H9 (cell line): ENCODE measurements at regions not wholly inside any gene's neighbourhood (a gene's known extent, or its start where the extent isn't known, plus 50 kb on each side); places are given as distances from the start of the nearest gene placed in this dataset.

Experiments
- DNase-seq: peaks from one replicate; pipeline ENCODE4 v3.0.0-alpha.2; 2017
- H2AFZ ChIP-seq: one replicate; pipeline ENCODE4 v1.6.1; 2013; ENCODE audit warnings: mild to moderate bottlenecking, low read length, control low read depth, moderate library complexity
- H2AK5ac ChIP-seq: 2 replicates; pipeline ENCODE4 v1.6.1; 2013; ENCODE audit warnings: low read length, control low read depth, mixed read lengths; ENCODE audit not compliant: insufficient read length
- H2BK120ac ChIP-seq: one replicate; pipeline ENCODE4 v1.6.1; 2013; ENCODE audit warnings: low read depth, mild to moderate bottlenecking, low read length, control low read depth, inconsistent platforms; ENCODE audit not compliant: poor library complexity, severe bottlenecking
- H2BK12ac ChIP-seq: 2 replicates; pipeline ENCODE4 v1.6.1; 2013; ENCODE audit warnings: low read length, control low read depth, mixed read lengths, low read depth; ENCODE audit not compliant: insufficient read length
- H2BK15ac ChIP-seq: 2 replicates; pipeline ENCODE4 v1.6.1; 2013; ENCODE audit warnings: low read depth, low read length, control low read depth
- H2BK20ac ChIP-seq: one replicate; pipeline ENCODE4 v1.6.1; 2013; ENCODE audit warnings: low read depth, mild to moderate bottlenecking, low read length, control low read depth, inconsistent platforms; ENCODE audit not compliant: poor library complexity, severe bottlenecking
- H2BK5ac ChIP-seq: 2 replicates; pipeline ENCODE4 v1.6.1; 2013; ENCODE audit warnings: low read length, control low read depth, mixed read lengths; ENCODE audit not compliant: insufficient read length
- H3K14ac ChIP-seq: 2 replicates; pipeline ENCODE4 v1.6.1; 2013; ENCODE audit warnings: low read length, control low read depth; ENCODE audit not compliant: insufficient read depth
- H3K18ac ChIP-seq: 2 replicates; pipeline ENCODE4 v1.6.1; 2013; ENCODE audit warnings: low read depth, mild to moderate bottlenecking, mixed read lengths, low read length, control low read depth; ENCODE audit not compliant: insufficient read length
- H3K23ac ChIP-seq: 2 replicates; pipeline ENCODE4 v1.6.1; 2013; ENCODE audit warnings: low read length, control low read depth, mixed read lengths, low read depth; ENCODE audit not compliant: insufficient read length
- H3K23me2 ChIP-seq: 2 replicates; pipeline ENCODE4 v1.6.1; 2013; ENCODE audit warnings: low read depth, mild to moderate bottlenecking, mixed read lengths, low read length, control low read depth; ENCODE audit not compliant: insufficient read length, poor library complexity, severe bottlenecking
- H3K27ac ChIP-seq: 2 replicates; pipeline ENCODE4 v1.5.1; 2013; ENCODE audit warnings: low read length, control low read depth, mixed read lengths, low read depth; ENCODE audit not compliant: insufficient read length
- H3K27me3 ChIP-seq: 2 replicates; pipeline ENCODE4 v1.6.1; 2013; ENCODE audit warnings: low read length, control low read depth, inconsistent platforms; ENCODE audit not compliant: insufficient read depth
- H3K4ac ChIP-seq: 2 replicates; pipeline ENCODE4 v1.6.1; 2013; ENCODE audit warnings: low read depth, mild to moderate bottlenecking, control low read depth, inconsistent platforms, low read length, moderate library complexity
- H3K4me1 ChIP-seq: 2 replicates; pipeline ENCODE4 v1.6.1; 2013; ENCODE audit warnings: low read length, control low read depth, inconsistent platforms; ENCODE audit not compliant: insufficient read depth
- H3K4me2 ChIP-seq: 2 replicates; pipeline ENCODE4 v1.6.1; 2013; ENCODE audit warnings: low read length, control low read depth, mixed read lengths; ENCODE audit not compliant: insufficient read length, insufficient read depth
- H3K56ac ChIP-seq: 2 replicates; pipeline ENCODE4 v1.6.1; 2013; ENCODE audit warnings: low read depth, mild to moderate bottlenecking, mixed read lengths, low read length, control low read depth; ENCODE audit not compliant: insufficient read length
- H3K79me1 ChIP-seq: 2 replicates; pipeline ENCODE4 v1.6.1; 2013; ENCODE audit warnings: low read depth, mild to moderate bottlenecking, moderate library complexity, low read length, control low read depth, inconsistent platforms; ENCODE audit not compliant: insufficient read depth, poor library complexity, severe bottlenecking
- H3K79me2 ChIP-seq: 2 replicates; pipeline ENCODE4 v1.6.1; 2013; ENCODE audit warnings: low read length, control low read depth, inconsistent platforms; ENCODE audit not compliant: insufficient read depth
- H3K9ac ChIP-seq: 2 replicates; pipeline ENCODE4 v1.6.1; 2013; ENCODE audit warnings: low read length, control low read depth, mixed read lengths; ENCODE audit not compliant: insufficient read length; ENCODE audit errors: extremely low read depth
- H3K9me3 ChIP-seq: one replicate; pipeline ENCODE4 v1.6.1; 2013; ENCODE audit warnings: low read depth, low read length, inconsistent platforms; ENCODE audit not compliant: control insufficient read depth
- H3T11ph ChIP-seq: one replicate; pipeline ENCODE4 v1.6.1; 2013; ENCODE audit warnings: mild to moderate bottlenecking, low read length, control low read depth, inconsistent platforms
- H4K20me1 ChIP-seq: one replicate; pipeline ENCODE4 v1.6.1; 2013; ENCODE audit not compliant: control insufficient read depth, insufficient read length, insufficient read depth
- H4K5ac ChIP-seq: 2 replicates; pipeline ENCODE4 v1.6.1; 2013; ENCODE audit warnings: low read depth, mild to moderate bottlenecking, mixed read lengths, low read length, control low read depth; ENCODE audit not compliant: insufficient read length
- H4K8ac ChIP-seq: replicated peaks from 2 replicates; pipeline ENCODE4 v1.6.1; 2013; ENCODE audit warnings: low read length, control low read depth, mixed read lengths, low read depth; ENCODE audit not compliant: insufficient read length
- H4K91ac ChIP-seq: 2 replicates; pipeline ENCODE4 v1.6.1; 2013; ENCODE audit warnings: low read depth, mild to moderate bottlenecking, moderate library complexity, mixed read lengths, low read length, control low read depth; ENCODE audit not compliant: insufficient read length
- H3K27ac Mint-ChIP-seq, 3 experiments: 2 replicates in 2 of 3; 3 replicates in 1 of 3; pipeline ENCODE4 v1.8.0; 2020 to 2021; ENCODE audit warnings: mixed read lengths in 3 of 3, mild to moderate bottlenecking in 1 of 3, moderate library complexity in 1 of 3
- H3K27me3 Mint-ChIP-seq: 2 replicates; pipeline ENCODE4 v1.8.0; 2021; ENCODE audit warnings: low read depth, mild to moderate bottlenecking, moderate library complexity, mixed read lengths
- H3K36me3 Mint-ChIP-seq, 3 experiments: 2 replicates in 2 of 3; 3 replicates in 1 of 3; pipeline ENCODE4 v1.8.0; 2020 to 2021; ENCODE audit warnings: low read depth in 3 of 3, mixed read lengths in 3 of 3; ENCODE audit not compliant: insufficient read depth in 1 of 3
- H3K4me1 Mint-ChIP-seq, 2 experiments: 2 replicates each; pipeline ENCODE4 v1.8.0; 2020; ENCODE audit warnings: mixed read lengths in 2 of 2
- H3K4me3 Mint-ChIP-seq, 2 experiments: 2 replicates in 1 of 2; 3 replicates in 1 of 2; pipeline ENCODE4 v1.8.0; 2020 to 2021; ENCODE audit warnings: mild to moderate bottlenecking in 2 of 2, mixed read lengths in 2 of 2, moderate library complexity in 1 of 2
- H3K9me3 Mint-ChIP-seq, 2 experiments: 2 replicates in 1 of 2; 3 replicates in 1 of 2; pipeline ENCODE4 v1.8.0; 2020; ENCODE audit warnings: mild to moderate bottlenecking in 2 of 2, mixed read lengths in 2 of 2, moderate library complexity in 1 of 2
- CTCF ChIP-seq: fragments of 200-600 bp; sonication (generic); conservative IDR thresholded peaks from 3 replicates; pipeline ENCODE4 v1.8.0; 2021; ENCODE audit warnings: antibody characterized with exemption, mild to moderate bottlenecking
- WGBS: extraction: QIAGEN DNeasy Blood & Tissue Kit; methylation state at CpG from one replicate; pipeline ENCODE4 v1.1.7; 2013; ENCODE audit warnings: missing lambda C conversion rate, low lambda C conversion rate, mixed read lengths; ENCODE audit not compliant: insufficient read length; ENCODE audit errors: extremely low coverage; 5-methylcytosine and 5-hydroxymethylcytosine counted together

- Histone ChIP-seq H3K27ac (no peak overlapping the region), H3K4me1 (no peaks in the 10 kb centered on the region), H3K9me3 (no peaks in the 10 kb centered on the region), H3K23me2 (no peaks in the 10 kb centered on the region), H4K8ac (no peak overlapping the region), H3K4me2 (no peak overlapping the region), H3K14ac (no peak overlapping the region), H2BK120ac (no peak overlapping the region), H3K56ac (no peak overlapping the region), H2BK12ac (no peak overlapping the region), H2BK20ac (no peak overlapping the region), H4K91ac (no peak overlapping the region), H2AFZ (no peak overlapping the region), H2BK5ac (no peak overlapping the region), H3K79me1 (no peaks in the 10 kb centered on the region), H3K18ac (no peak overlapping the region), H3K27me3 (no peaks in the 10 kb centered on the region), H3K23ac (no peak overlapping the region), H4K5ac (no peak overlapping the region), H2AK5ac (no peak overlapping the region), H3K79me2 (no peaks in the 10 kb centered on the region), H2BK15ac (no peak overlapping the region), H4K20me1 (no peaks in the 10 kb centered on the region), H3K4ac (no peak overlapping the region), H3T11ph (no peak overlapping the region), H3K9ac (no peak overlapping the region)
- TF ChIP-seq CTCF, result no peak
- no peak for DNase-seq
- no peaks in the 10 kb centered on the region for H3K36me3 Mint-ChIP-seq
- no peaks in the 10 kb centered on the region for H3K9me3 Mint-ChIP-seq
- H3K4me1 Mint-ChIP-seq, result no peaks in the 10 kb centered on the region
- no peak overlapping the region for H3K4me3 Mint-ChIP-seq
- H3K27me3 Mint-ChIP-seq, result peaks cover 2% of the 10 kb centered on the region
- no CpG with 5 or more reads among the region's 2 CpGs for WGBS
- H3K27ac Mint-ChIP-seq, result no peak overlapping the region
Observed at GRCh38 chr15:96720656-96721055, 390.2 kb downstream of the NR2F2 start.
